ENCODE measurements at regions not wholly inside any gene's neighbourhood (a gene's known extent, or its start where the extent isn't known, plus 50 kb on each side); places are given as distances from the start of the nearest gene placed in this dataset.

DNA sequence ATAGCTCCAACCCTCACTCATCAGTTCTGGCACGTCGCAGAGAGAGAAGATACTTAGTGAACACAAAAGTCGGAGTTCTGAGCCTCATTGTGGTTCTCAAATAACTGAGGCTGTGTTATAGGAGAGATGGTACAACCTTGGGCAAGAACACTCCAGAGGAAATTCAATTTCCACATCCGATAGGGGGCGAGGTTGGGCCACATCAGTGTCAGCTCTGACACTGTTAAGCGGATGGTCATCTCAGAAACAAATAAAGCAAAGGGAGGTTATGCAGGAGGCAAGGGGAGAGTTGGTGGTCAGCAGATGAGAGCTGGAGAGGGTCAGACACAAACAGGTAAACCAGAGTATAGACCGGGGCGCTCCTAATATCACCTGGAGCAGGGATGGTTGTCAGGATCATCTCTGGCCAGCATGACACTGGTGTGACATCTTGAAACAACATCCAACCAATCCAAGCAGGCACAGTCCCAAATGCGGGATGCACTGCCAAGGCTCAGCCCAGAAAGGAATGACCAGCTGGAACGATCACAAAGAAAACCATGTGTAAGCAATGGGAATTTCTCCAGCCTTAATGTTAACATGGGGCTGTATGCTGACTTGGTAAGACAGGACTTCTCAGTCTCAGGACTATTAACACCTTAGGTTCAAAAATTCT is 331.8 kb downstream of the HACE1 start:
- no peak for DNase-seq (ENCODE audit: low read depth, low spot score)
- TF ChIP-seq, protein P1, sequence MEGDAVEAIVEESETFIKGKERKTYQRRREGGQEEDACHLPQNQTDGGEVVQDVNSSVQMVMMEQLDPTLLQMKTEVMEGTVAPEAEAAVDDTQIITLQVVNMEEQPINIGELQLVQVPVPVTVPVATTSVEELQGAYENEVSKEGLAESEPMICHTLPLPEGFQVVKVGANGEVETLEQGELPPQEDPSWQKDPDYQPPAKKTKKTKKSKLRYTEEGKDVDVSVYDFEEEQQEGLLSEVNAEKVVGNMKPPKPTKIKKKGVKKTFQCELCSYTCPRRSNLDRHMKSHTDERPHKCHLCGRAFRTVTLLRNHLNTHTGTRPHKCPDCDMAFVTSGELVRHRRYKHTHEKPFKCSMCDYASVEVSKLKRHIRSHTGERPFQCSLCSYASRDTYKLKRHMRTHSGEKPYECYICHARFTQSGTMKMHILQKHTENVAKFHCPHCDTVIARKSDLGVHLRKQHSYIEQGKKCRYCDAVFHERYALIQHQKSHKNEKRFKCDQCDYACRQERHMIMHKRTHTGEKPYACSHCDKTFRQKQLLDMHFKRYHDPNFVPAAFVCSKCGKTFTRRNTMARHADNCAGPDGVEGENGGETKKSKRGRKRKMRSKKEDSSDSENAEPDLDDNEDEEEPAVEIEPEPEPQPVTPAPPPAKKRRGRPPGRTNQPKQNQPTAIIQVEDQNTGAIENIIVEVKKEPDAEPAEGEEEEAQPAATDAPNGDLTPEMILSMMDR (IDR thresholded peaks at IDR 0.05; ENCODE audit: extremely low read depth in 1 of 2, insufficient read depth in 1 of 2, low read depth in 1 of 2, low read length in 2 of 2), result peak in 1 of 2 donors; percentile 13
- TF ChIP-seq, protein P2, sequence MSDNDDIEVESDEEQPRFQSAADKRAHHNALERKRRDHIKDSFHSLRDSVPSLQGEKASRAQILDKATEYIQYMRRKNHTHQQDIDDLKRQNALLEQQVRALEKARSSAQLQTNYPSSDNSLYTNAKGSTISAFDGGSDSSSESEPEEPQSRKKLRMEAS (IDR thresholded peaks at IDR 0.05; ENCODE audit: insufficient read depth, insufficient read length), result no peak
- TF ChIP-seq JUN (IDR thresholded peaks at IDR 0.05; ENCODE audit: borderline replicate concordance, insufficient read depth, insufficient read length, low read depth), result no peak
- intact Hi-C loops (cut with micrococcal nuclease) (loop anchor here (1.0 to 2.0 kb wide), 3 partner anchors 111 to 243 kb away; no protein-coding TSS in a partner anchor), dilution Hi-C loops (cut with MboI; ENCODE audit: extremely low pct_ligation_motif_present, low sequenced_read_pairs) (no loop called here)
- Histone ChIP-seq H3K79me2 (ENCODE audit: control insufficient read depth, insufficient read depth, low read length) (no peaks in the 10 kb centered on the region), H4K20me1 (replicated peaks; ENCODE audit: control insufficient read depth, extremely low read depth, insufficient read depth, low read length) (no peaks in the 10 kb centered on the region), H2AFZ (ENCODE audit: low read depth, low read length) (no peak overlapping the region), H3K9me1 (replicated peaks; ENCODE audit: control insufficient read depth, extremely low read depth, insufficient read depth, low read length) (no peaks in the 10 kb centered on the region), H3K4me1 (ENCODE audit: control insufficient read depth, extremely low read depth, insufficient read depth, low read length) (peaks cover 17% of the 10 kb centered on the region), H3K27me3 (ENCODE audit: control insufficient read depth in 2 of 2, insufficient read depth in 2 of 2, low read length in 2 of 2) (no peaks in the 10 kb centered on the region), H3K9ac (replicated peaks; ENCODE audit: extremely low read depth, insufficient read depth, low read length) (no peak overlapping the region), H3K4me3 (replicated peaks in 1 of 3; ENCODE audit: insufficient read depth in 1 of 3, low read depth in 1 of 3, low read length in 3 of 3) (no peak overlapping the region), H3K4me2 (ENCODE audit: insufficient read depth, low read length) (no peak overlapping the region), H3K36me3 (ENCODE audit: control insufficient read depth in 2 of 2, extremely low read depth in 1 of 2, insufficient read depth in 2 of 2, low read length in 2 of 2) (no peaks in the 10 kb centered on the region), H3K9me3 (replicated peaks; ENCODE audit: control insufficient read depth, insufficient read depth, low read length) (no peaks in the 10 kb centered on the region), H3K27ac (ENCODE audit: insufficient read depth, low read depth, low read length) (no peak overlapping the region)
- ChIA-PET CTCF (interaction anchor here (0.7 to 2.9 kb wide), 6 partner anchors 21 to 331 kb away, joined by 3 to 19 read pairs (median 4); partner anchors contain the start of gene HACE1), POLR2A (no interaction called here)
- no TSS peak for BruUV-seq (replicated peaks)
- no peak for FAIRE-seq

DNA sequence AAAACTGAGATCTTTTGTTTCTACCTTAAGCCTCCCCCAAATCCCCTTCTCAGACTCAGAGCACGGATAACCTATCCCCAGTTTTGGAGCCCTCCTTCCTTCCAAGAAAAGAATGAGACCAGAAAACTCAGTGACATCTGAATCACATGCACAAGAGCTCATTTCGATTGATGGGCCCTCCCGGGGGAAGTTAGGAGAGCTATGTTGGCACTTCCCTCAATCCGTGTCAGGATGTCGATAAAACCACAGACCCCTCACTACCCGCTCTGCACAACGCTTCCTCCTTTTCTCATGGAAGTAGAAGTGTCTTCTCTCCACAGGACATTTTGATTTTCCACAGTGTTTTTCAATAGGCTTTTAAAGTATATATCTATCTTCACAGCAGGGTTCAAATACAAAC is 332.4 kb downstream of the HACE1 start:
- Histone ChIP-seq H3K4me3 (replicated peaks in 1 of 3; ENCODE audit: insufficient read depth in 1 of 3, low read depth in 1 of 3, low read length in 3 of 3) (no peak overlapping the region), H3K9me3 (replicated peaks; ENCODE audit: control insufficient read depth, insufficient read depth, low read length) (no peaks in the 10 kb centered on the region), H4K20me1 (replicated peaks; ENCODE audit: control insufficient read depth, extremely low read depth, insufficient read depth, low read length) (no peaks in the 10 kb centered on the region), H2AFZ (ENCODE audit: low read depth, low read length) (no peak overlapping the region), H3K4me2 (ENCODE audit: insufficient read depth, low read length) (no peak overlapping the region), H3K4me1 (ENCODE audit: control insufficient read depth, extremely low read depth, insufficient read depth, low read length) (peaks cover 23% of the 10 kb centered on the region), H3K27me3 (ENCODE audit: control insufficient read depth in 2 of 2, insufficient read depth in 2 of 2, low read length in 2 of 2) (no peaks in the 10 kb centered on the region), H3K9me1 (replicated peaks; ENCODE audit: control insufficient read depth, extremely low read depth, insufficient read depth, low read length) (no peaks in the 10 kb centered on the region), H3K79me2 (ENCODE audit: control insufficient read depth, insufficient read depth, low read length) (no peaks in the 10 kb centered on the region), H3K9ac (replicated peaks; ENCODE audit: extremely low read depth, insufficient read depth, low read length) (no peak overlapping the region), H3K27ac (ENCODE audit: insufficient read depth, low read depth, low read length) (no peak overlapping the region), H3K36me3 (ENCODE audit: control insufficient read depth in 2 of 2, extremely low read depth in 1 of 2, insufficient read depth in 2 of 2, low read length in 2 of 2) (no peaks in the 10 kb centered on the region)
- CTCF ChIA-PET, result interaction anchor here (0.7 to 2.9 kb wide), 3 partner anchors 112 to 332 kb away, joined by 3 to 19 read pairs (median 11); partner anchors contain the start of gene HACE1
- intact Hi-C loops (cut with micrococcal nuclease) (loop anchor here (1.0 to 2.0 kb wide), 3 partner anchors 111 to 244 kb away; no protein-coding TSS in a partner anchor), dilution Hi-C loops (cut with MboI; ENCODE audit: extremely low pct_ligation_motif_present, low sequenced_read_pairs) (no loop called here)
- POLR2A ChIA-PET, result no interaction called here
- TF ChIP-seq MYC (IDR thresholded peaks at IDR 0.05; ENCODE audit: low read depth, low read length) (no peak), JUN (IDR thresholded peaks at IDR 0.05; ENCODE audit: borderline replicate concordance, insufficient read depth, insufficient read length, low read depth) (no peak), EZH2 (IDR thresholded peaks at IDR 0.05; ENCODE audit: borderline replicate concordance, low read depth, low read length, severe bottlenecking) (no peak), GATA2 (IDR thresholded peaks at IDR 0.05; ENCODE audit: insufficient read depth, insufficient read length, low read depth, low read length) (no peak), FOS (IDR thresholded peaks at IDR 0.05; ENCODE audit: borderline replicate concordance, insufficient read depth, low read length) (no peak), POLR2A (IDR thresholded peaks at IDR 0.05; ENCODE audit: low read depth, low read length) (no peak), POLR2AphosphoS5 (IDR thresholded peaks at IDR 0.05; ENCODE audit: insufficient read depth, low read depth, low read length) (no peak)
- TF ChIP-seq, protein P1 (IDR thresholded peaks at IDR 0.05; ENCODE audit: extremely low read depth in 1 of 2, insufficient read depth in 1 of 2, low read depth in 1 of 2, low read length in 2 of 2), result no peak
- TF ChIP-seq, protein P2 (IDR thresholded peaks at IDR 0.05; ENCODE audit: insufficient read depth, insufficient read length), result no peak
- no TSS peak for BruUV-seq (replicated peaks)
- FAIRE-seq (no peak), DNase-seq (ENCODE audit: low read depth, low spot score) (no peak)

Measured in endothelial cell of umbilical vein (primary cell).